Hippocampal formation (tissue), 2 donors: ENCODE measurements at regions not wholly inside any gene's neighbourhood (a gene's known extent, or its start where the extent isn't known, plus 50 kb on each side); places are given as distances from the start of the nearest gene placed in this dataset.
"Not testable (repeated sequence)": the region's sequence is repeated elsewhere in the genome, so short reads cannot be mapped to it uniquely, and the experiment has no call there.

Experiments used
- DNase-seq, 2 donors: peaks; one replicate each; lab custom pipeline; 2025; lab: John Stamatoyannopoulos, UW

DNA sequence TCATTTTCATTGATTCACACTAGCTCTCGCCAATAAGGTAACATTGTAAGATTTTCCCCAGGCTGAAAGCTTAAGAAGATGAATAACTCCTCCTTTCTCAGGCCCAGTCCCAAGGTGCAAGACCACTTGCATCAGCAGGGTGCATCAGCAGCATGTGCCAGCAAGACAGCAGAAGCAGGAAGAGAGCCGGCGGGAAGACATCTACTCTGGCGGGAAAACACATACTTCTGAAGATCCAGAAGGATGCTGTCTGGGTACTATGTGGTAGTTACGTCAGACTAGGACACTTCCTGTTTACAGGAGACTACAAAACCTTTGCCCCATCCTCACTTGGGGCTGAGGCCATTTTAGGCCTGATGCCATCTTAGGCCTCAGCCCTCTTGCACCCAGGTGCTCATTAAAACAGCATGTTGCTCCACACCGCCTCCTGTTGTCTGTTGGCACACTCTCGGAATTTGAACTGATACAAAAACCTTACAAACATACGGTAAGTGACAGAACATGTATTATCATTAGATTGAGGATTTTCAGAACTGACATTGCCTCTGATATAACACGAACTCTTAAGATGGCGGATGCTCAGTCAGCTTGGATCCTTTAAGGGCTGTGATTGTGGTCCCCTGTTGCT is 886.5 kb upstream of the EPHA5 start:
- DNase-seq: no peak

- DNase-seq: no peak
Measured at GRCh38 chr4:66555301-66555700, 885.0 kb upstream of the EPHA5 start.

DNA sequence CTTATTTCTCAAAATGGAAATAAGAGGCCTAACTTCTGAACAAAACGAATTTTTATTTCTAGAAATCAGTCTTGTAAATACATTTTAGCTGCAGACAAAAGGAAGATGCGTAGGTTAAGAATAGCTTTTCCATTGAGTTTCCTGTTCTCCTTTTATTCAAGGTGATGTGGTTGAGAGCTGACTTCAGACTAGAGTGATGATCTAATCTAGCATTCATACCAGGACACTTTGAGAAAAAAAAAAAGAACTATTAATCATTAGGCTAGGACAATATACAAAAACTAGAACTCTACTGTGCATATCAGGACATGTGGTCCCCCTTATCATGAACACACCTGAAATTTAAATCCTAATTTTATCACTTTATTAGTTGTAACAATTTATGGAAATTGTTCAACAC is 884.5 kb upstream of the EPHA5 start:
- no peak for DNase-seq

DNA sequence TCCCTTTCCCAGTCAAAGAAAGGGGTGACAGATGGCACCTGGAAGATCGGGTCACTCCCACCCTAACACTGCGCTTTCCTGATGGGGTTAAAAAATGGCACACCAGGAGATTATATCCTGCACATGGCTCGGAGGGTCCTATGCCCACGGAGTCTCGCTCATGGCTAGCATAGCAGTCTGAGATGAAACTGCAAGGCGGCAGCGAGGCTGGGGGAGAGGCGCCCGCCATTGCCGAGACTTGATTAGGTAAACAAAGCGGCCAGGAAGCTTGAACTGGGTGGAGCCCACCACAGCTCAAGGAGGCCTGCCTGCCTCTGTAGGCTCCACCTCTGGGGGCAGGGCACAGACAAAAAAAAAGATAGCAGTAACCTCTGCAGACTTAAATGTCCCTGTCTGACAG is 875.0 kb upstream of the EPHA5 start:
- not testable (repeated sequence) for DNase-seq

- no peak for DNase-seq
Measured at GRCh38 chr4:66544281-66544680, 874.0 kb upstream of the EPHA5 start.

DNA sequence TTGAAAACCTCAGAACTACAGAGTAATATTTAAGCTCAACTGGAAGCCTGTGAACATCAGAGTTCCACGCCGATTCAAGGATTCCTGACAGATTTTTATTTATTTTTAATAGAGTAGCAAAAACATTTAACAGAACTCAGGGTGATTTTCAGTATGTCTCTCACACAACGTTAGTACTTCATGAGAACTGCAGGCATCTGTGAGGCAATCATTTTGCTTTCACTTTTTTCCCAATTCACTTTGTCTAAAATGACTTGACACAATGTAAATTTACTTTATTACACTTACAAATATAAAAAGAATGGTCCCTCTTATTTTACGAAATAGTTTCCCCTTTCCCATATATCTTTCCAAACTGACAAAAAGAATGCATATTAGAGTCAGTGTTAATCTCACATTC is 869.5 kb upstream of the EPHA5 start:
- no peak for DNase-seq

DNA sequence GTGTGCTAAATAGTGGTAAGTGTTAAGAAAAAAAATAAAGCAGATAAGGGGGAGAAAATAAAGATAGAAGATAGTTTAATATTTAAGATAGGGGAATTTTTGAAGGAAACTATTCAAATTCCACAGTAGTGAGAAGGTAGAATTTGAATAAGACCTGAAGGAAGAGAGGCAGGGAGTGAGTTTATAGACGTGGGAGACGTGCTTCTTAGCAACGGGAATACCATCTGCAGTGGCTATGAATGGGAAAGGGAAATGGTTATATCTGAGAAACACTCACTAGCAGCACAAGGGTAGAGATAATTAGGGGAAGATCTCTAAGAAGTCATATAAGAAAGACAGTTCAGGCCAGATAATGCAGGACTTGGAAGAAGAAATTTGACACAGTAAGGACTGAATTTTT is 854.5 kb upstream of the EPHA5 start:
- no peak for DNase-seq

DNA sequence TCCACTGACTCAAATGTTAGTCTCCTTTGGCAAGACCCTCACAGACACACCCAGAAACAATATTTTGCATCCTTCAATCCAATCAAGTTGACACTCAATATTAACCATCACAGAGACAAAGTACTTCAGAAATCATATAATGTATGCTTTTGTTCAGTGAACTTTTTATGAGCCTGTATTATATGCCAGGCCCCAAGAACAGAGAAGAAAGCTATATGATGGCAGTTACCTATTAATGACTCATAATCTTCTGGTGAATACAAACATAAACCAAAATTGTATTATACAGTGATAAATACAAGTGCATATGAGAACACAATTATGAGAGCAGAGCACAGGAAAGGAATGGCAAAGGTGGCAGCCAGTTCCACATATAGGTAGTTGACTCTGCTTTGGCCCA is 852.0 kb upstream of the EPHA5 start:
- DNase-seq: no peak

DNA sequence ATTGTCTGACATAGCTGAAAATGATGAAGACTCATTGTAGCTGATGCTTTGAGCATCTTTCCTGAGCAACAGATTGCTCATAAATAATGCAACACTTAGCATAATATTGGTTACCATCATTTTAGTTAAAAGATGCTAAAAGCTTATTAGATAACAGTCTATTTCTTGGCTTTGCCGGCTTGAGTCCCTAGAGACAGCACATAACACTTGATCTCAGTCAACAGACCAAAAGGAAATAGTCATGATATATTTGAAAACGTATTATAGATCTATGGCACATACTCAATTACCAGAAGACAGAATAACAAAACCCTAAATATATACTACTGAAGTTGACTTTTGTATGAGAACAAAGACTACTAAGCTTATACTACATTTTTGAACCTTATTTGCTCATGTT is 846.7 kb upstream of the EPHA5 start:
- no peak for DNase-seq

- no peak for DNase-seq
Measured at GRCh38 chr4:66506985-66507384, 836.7 kb upstream of the EPHA5 start.

GRCh38 chr4:66501997-66502396 is 831.7 kb upstream of the EPHA5 start:
- DNase-seq: no peak

DNA sequence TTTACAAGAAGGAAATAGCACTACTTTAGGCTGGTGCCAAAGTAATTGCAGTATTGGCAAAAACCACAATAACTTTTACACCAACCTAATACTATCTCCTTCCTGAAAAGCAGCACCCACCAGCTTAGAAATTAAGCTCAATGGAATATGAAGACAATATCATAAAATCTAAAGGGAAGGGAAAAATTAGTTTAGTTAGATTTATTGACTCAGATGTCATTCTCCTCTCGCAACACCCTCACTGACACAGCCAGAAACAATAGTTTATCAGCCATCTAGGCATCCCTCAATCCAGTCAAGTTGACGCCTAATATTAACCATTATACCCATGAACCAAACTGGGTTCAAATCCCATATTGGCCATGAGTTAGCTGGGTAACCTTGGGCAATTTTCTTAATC is 820.4 kb upstream of the EPHA5 start:
- DNase-seq: no peak

DNA sequence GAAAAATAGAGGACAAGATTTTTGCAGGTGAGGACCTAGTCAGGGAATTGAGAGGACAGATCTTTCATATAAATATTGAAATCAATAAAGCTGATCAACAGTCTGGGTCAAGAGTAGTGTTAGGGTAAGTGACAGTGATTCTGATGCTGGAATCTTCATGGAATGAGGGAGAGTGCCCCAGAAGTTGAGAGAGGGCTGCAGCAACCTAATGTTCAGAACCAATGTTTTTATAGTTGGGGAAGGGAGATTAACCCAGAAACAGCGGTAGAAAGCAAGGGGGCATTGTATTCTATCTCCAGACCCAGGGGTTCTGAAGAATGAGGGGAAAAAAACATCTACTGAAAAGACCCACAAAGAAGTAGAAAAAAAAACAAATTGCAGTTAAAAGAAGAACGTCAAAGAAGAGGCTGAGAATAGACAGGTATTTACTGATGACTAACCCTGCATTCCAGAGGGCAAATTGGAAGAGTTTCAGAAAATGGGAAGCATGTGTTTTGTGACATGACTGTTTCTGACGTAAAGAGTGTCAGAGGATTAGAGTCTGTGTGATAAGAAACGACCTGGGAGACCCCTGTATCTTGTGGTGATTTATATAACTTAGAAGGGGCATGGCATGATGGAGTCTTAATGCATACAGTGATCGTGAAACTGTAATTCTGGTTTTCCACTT is 819.6 kb upstream of the EPHA5 start:
- DNase-seq: no peak

DNA sequence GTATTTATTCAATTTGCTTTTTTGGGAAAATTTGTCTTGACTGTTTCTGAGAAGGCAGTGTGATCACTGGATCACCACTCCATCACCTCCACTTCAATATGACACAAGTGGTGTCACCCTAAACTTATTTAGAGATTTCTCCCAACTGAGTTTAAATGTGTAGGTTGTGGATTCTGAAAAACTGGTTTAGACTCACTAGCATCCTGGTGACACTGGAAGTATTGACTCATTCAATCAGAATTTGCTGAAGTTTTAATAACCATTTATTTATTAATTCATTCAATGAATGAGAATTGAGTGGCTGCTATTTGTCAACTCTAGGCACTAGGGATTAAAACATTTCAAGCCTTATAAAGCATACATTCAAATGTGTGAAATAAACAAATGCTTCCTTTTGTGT is 819.1 kb upstream of the EPHA5 start:
- no peak for DNase-seq

DNA sequence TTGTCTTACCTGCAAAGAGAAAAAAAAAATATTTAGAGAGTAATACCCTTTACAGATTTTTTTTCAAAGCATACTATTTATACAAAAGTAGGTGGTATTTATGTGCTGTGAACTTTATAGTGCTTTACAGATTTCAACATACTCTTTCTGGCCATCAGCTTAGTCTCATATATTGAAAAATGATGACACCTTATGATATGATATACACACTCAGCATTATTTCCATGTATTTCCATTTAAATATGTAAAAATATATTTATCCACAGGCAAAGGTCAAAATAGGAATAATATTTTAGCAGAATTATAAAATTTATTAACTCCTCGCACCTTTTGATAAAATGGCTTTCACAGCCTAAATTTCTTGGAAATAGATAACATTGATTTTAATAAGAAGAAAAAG is 815.8 kb upstream of the EPHA5 start:
- DNase-seq: no peak

DNA sequence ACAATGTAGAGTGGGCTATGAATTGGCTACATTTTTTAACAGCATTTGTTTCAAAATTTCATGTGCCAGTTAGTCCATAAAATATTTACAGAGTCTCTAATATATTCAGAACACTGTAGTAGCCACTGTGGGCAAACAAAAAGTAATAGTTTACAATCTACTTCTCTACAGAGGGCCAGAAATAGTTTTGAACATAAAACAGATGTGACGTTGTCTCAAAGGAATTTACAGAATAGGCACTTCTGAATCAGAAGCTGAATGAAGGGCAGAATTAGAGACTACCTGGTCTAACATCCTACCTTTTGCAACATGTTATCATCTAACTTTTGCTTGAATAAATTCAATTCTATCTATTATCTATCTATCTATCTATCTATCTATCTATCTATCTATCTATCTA is 811.9 kb upstream of the EPHA5 start:
- no peak for DNase-seq

- DNase-seq: no peak
Measured at GRCh38 chr4:66475596-66475995, 805.3 kb upstream of the EPHA5 start.

DNA sequence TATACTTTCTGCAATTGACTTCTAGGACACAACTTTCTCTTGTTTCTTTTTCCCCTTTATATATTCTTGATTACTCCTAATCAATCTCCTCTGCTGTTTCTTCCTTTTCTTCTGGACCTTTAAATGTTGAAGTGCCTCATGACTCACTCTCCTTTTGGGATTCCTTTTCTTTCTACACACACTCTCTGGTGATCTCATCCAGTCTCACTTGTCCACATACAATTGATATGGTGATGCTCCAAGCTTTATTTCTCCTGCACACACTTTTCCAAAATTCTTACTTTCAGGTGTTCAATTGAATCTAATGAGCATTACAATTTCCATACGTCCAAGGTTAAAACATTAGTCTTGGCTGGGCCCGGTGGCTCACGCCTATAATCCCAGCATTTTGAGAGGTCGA is 794.8 kb upstream of the EPHA5 start:
- no peak for DNase-seq

- not testable (repeated sequence) for DNase-seq
Measured at GRCh38 chr4:66462890-66463289, 792.6 kb upstream of the EPHA5 start.

- DNase-seq: no peak
Measured at GRCh38 chr4:66451741-66452140, 781.5 kb upstream of the EPHA5 start.

GRCh38 chr4:66443008-66443407 is 772.7 kb upstream of the EPHA5 start:
- DNase-seq: no peak

DNA sequence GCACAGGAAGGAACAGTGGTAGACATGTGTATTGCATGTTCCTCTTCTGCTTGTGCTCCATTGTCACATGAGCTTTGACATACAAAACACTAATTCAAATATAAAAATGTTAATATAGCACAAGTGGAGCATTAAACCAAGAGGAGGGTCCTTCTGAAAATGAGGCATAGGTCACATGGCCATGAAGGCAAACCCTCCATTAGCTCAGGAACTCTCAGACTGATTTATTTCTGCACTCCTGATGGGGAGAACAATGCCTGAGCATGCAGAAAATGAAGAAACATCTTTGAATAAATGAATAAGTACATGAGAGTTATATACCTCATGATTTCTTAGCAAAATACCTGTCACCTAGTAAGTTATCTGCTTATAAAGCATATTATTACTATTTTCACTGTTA is 769.2 kb upstream of the EPHA5 start:
- no peak for DNase-seq

GRCh38 chr4:66433706-66434105 is 763.4 kb upstream of the EPHA5 start:
- no peak for DNase-seq

GRCh38 chr4:66430856-66431255 is 760.6 kb upstream of the EPHA5 start:
- DNase-seq: no peak
